PFSK-1 (cell line): ENCODE measurements at regions not wholly inside any gene's neighbourhood (a gene's known extent, or its start where the extent isn't known, plus 50 kb on each side); places are given as distances from the start of the nearest gene placed in this dataset.

Source experiments
- FOXP2 ChIP-seq: optimal IDR thresholded peaks from 2 replicates; pipeline ENCODE3; 2011; ENCODE audit warnings: borderline replicate concordance, control low read depth, inconsistent platforms; ENCODE audit not compliant: insufficient read depth; ENCODE audit errors: extremely low read length, extremely low read depth
- POLR2AphosphoS5 ChIP-seq: IDR thresholded peaks from 2 replicates; pipeline ENCODE4 v1.6.1; 2012; ENCODE audit warnings: low read depth, mild to moderate bottlenecking, control low read depth, low read length, moderate library complexity
- SIN3A ChIP-seq: IDR thresholded peaks from 2 replicates; pipeline ENCODE4 v1.6.1; 2012; ENCODE audit warnings: mild to moderate bottlenecking, low read length, moderate library complexity, borderline replicate concordance; ENCODE audit not compliant: insufficient read depth
- TAF1 ChIP-seq: IDR thresholded peaks from 2 replicates; pipeline ENCODE4 v1.6.1; 2012; ENCODE audit warnings: low read length, control low read depth, borderline replicate concordance; ENCODE audit not compliant: insufficient read depth

DNA sequence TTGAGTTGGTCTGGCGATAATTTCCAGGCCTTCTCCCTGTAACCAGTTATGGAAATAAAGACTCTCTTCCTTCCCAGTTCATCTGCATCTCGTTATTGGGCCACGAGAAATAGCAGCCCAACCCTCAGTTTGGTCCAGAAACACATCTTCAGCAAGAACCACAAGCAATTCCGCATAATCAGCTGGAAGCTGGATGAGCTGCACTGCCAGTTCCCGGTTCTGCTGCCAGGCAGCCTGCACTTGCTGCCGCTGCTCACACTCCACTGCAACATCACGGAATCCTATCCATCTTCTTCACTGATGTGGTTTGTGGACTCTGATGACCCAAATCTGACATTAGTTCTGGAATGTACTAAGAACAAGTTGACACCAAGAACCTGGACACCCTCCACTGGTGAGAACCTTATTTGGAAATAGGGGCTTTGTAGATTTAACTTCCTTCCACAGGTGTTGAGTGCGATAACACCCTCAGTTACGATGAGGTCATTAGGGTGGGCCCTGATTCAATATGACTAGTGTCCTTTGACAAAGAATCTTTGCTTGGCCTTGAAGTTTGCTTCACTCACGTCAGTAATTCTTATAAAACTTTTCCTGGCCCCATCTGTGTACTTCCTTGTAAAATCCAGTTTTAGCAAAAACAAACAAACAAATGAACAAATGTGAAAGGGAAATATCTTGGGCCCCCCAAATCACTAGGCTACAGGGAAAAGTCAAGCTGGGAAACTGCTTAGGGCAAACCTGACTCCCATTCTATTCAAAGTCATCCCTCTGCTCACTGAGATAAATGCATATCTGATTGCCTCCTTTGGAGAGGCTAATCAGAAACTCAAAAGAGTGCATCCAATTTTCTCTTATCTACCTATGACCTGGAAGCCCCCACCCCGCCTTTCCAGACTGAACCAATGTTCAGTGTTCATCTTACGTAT lies 221.9 kb upstream of the PROK2 start:
- TF ChIP-seq POLR2AphosphoS5 (no peak), TAF1 (no peak), SIN3A (no peak), FOXP2 (no peak)
